ENCODE measurements at regions not wholly inside any gene's neighbourhood (a gene's known extent, or its start where the extent isn't known, plus 50 kb on each side); places are given as distances from the start of the nearest gene placed in this dataset.

GRCh38 chr6:9841886-9842725 is 572.8 kb downstream of the TFAP2A start:
- TF ChIP-seq ZNF331 (CRISPR knock-in tag; IDR thresholded peaks at IDR 0.05): no peak
- TF ChIP-seq ZNF292 (CRISPR knock-in tag; IDR thresholded peaks at IDR 0.05; ENCODE audit: borderline replicate concordance, low read depth): no peak
- no peak for TF ChIP-seq RARA (CRISPR knock-in tag; IDR thresholded peaks at IDR 0.05)

All from HepG2 (cell line).